SK-N-SH (cell line): ENCODE measurements at regions not wholly inside any gene's neighbourhood (a gene's known extent, or its start where the extent isn't known, plus 50 kb on each side); places are given as distances from the start of the nearest gene placed in this dataset.

Experiments
- CTCF ChIA-PET: fragments of 300-600, 350-600 bp; formaldehyde crosslinking; extraction: SDS; loops from one replicate; lab custom pipeline; 2021; lab: Yijun Ruan, JAX
- POLR2A ChIA-PET: fragments of 350-600 bp; sonication (Branson Sonifier 250); formaldehyde crosslinking; extraction: SDS; loops from one replicate; lab custom pipeline; 2020; ENCODE audit warnings: antibody characterized with exemption, inconsistent platforms; lab: Yijun Ruan, JAX
- DNase-seq: peaks from one replicate; pipeline ENCODE4 v3.0.0; 2012
- H2AFZ ChIP-seq: fragments of 200-600 bp; sonication (generic); 2 replicates; pipeline ENCODE4 v1.8.1; 2016; ENCODE audit warnings: antibody characterized with exemption, mild to moderate bottlenecking, low read depth
- H3F3A ChIP-seq: fragments of 200-600 bp; sonication (generic); replicated peaks from 2 replicates; pipeline ENCODE3; 2016; ENCODE audit warnings: antibody characterized with exemption, mild to moderate bottlenecking; ENCODE audit not compliant: insufficient read depth
- H3K27ac ChIP-seq, 2 experiments: fragments of 200-500 bp in 1 of 2; fragments of 200-600 bp in 1 of 2; sonication (Bioruptor generic) in 1 of 2; sonication (generic), shearing (Covaris generic) in 1 of 2; 2 replicates each; pipeline versions ENCODE4 v1.5.1 to v1.6.1; 2014 to 2016; ENCODE audit warnings: low read depth in 2 of 2, inconsistent platforms in 1 of 2, low read length in 1 of 2, mild to moderate bottlenecking in 1 of 2, mixed read lengths in 1 of 2
- H3K27me3 ChIP-seq: fragments of 200-600 bp; sonication (generic), shearing (Covaris generic); 2 replicates; pipeline ENCODE4 v1.6.1; 2016; ENCODE audit warnings: mixed run types; ENCODE audit not compliant: insufficient read depth
- H3K36me3 ChIP-seq, 2 experiments: fragments of 200-500 bp in 1 of 2; fragments of 200-600 bp in 1 of 2; sonication (Bioruptor generic) in 1 of 2; sonication (generic) in 1 of 2; replicated peaks in 1 of 2; 2 replicates each; pipeline versions ENCODE3 to v1.5.1; 2014 to 2016; ENCODE audit warnings: low read length in 1 of 2, mild to moderate bottlenecking in 1 of 2; ENCODE audit not compliant: insufficient read depth in 2 of 2, control insufficient read depth in 1 of 2
- H3K4me1 ChIP-seq, 2 experiments: fragments of 200-500 bp in 1 of 2; fragments of 200-600 bp in 1 of 2; sonication (Bioruptor generic) in 1 of 2; sonication (generic), shearing (Covaris generic) in 1 of 2; 2 replicates each; pipeline versions ENCODE4 v1.5.1 to v1.6.1; 2014 to 2016; ENCODE audit warnings: low read depth in 1 of 2, low read length in 1 of 2, mixed run types in 1 of 2; ENCODE audit not compliant: insufficient read depth in 2 of 2, control insufficient read depth in 1 of 2
- H3K4me2 ChIP-seq: fragments of 200-600 bp; sonication (generic), shearing (Covaris generic); 2 replicates; pipeline ENCODE4 v1.6.1; 2017; ENCODE audit warnings: mixed run types
- H3K4me3 ChIP-seq, 2 experiments: fragments of 200-500 bp in 1 of 2; fragments of 200-600 bp in 1 of 2; sonication (Bioruptor generic) in 1 of 2; sonication (generic), shearing (Covaris generic) in 1 of 2; 2 replicates each; pipeline versions ENCODE4 v1.5.1 to v1.8.1; 2014 to 2016; ENCODE audit warnings: low read depth in 2 of 2, inconsistent platforms in 1 of 2, low read length in 1 of 2, mild to moderate bottlenecking in 1 of 2, mixed read lengths in 1 of 2, moderate library complexity in 1 of 2
- H3K79me2 ChIP-seq: fragments of 200-600 bp; sonication (generic); 2 replicates; pipeline ENCODE4 v1.8.1; 2017; ENCODE audit warnings: mild to moderate bottlenecking; ENCODE audit not compliant: insufficient read depth
- H3K9ac ChIP-seq: fragments of 200-600 bp; sonication (generic); 2 replicates; pipeline ENCODE4 v1.6.1; 2017; ENCODE audit warnings: mixed run types
- H3K9me2 ChIP-seq: fragments of 200-600 bp; sonication (generic); 2 replicates; pipeline ENCODE4 v1.6.1; 2017; ENCODE audit warnings: mixed run types
- H3K9me3 ChIP-seq: fragments of 200-600 bp; sonication (generic); 2 replicates; pipeline ENCODE4 v1.6.1; 2017; ENCODE audit warnings: mixed run types, mild to moderate bottlenecking, moderate library complexity
- H4K20me1 ChIP-seq: fragments of 200-600 bp; sonication (generic); 2 replicates; pipeline ENCODE4 v1.6.1; 2017; ENCODE audit warnings: mild to moderate bottlenecking, mixed run types; ENCODE audit not compliant: insufficient read depth
- ELF1 ChIP-seq: IDR thresholded peaks from 2 replicates; pipeline ENCODE4 v1.4.0; 2012
- FOXJ3 ChIP-seq: sonication (generic); formaldehyde crosslinking; IDR thresholded peaks from 2 replicates; pipeline ENCODE4 v1.5.1; 2020; ENCODE audit warnings: mild to moderate bottlenecking, missing genetic modification reagents
- FOXM1 ChIP-seq: IDR thresholded peaks from 2 replicates; pipeline ENCODE4 v1.4.0; 2012; ENCODE audit warnings: low read depth, mild to moderate bottlenecking
- GATA2 ChIP-seq: sonication (generic); formaldehyde crosslinking; IDR thresholded peaks from 2 replicates; pipeline ENCODE4 v1.5.0; 2020; ENCODE audit warnings: mild to moderate bottlenecking, missing genetic modification reagents
- JUND ChIP-seq: IDR thresholded peaks from 2 replicates; pipeline ENCODE4 v1.4.0; 2012
- NRF1 ChIP-seq: IDR thresholded peaks from 2 replicates; pipeline ENCODE4 v1.6.1; 2012; ENCODE audit warnings: low read depth, mild to moderate bottlenecking, low read length
- SIN3A ChIP-seq: IDR thresholded peaks from 2 replicates; pipeline ENCODE4 v1.6.1; 2012; ENCODE audit warnings: low read depth, mild to moderate bottlenecking, low read length, moderate library complexity, borderline replicate concordance
- TAF1 ChIP-seq: IDR thresholded peaks from 2 replicates; pipeline ENCODE4 v1.6.1; 2012; ENCODE audit warnings: low read depth, mild to moderate bottlenecking, low read length, moderate library complexity, borderline replicate concordance
- WGBS: methylation state at CpG from one replicate; pipeline ENCODE4 v1.1.6; 2017; ENCODE audit warnings: low lambda C conversion rate; 5-methylcytosine and 5-hydroxymethylcytosine counted together
- TF ChIP-seq, protein P1 (sequence below): fragments of 150-350 bp; IDR thresholded peaks from 2 replicates; pipeline ENCODE4 v1.6.1; 2016; ENCODE audit warnings: mild to moderate bottlenecking, low read depth, low read length
- TF ChIP-seq, protein P2 (sequence below): IDR thresholded peaks from 2 replicates; pipeline ENCODE4 v1.4.0; 2012; ENCODE audit warnings: low read depth, borderline replicate concordance
- TF ChIP-seq, protein P3 (sequence below): fragments of 150-350 bp; IDR thresholded peaks from 2 replicates; pipeline ENCODE4 v1.6.1; 2017; ENCODE audit warnings: antibody characterized with exemption, low read length, low read depth, borderline replicate concordance
- TF ChIP-seq, protein P4 (sequence below): IDR thresholded peaks from 2 replicates; pipeline ENCODE4 v1.4.0; 2012; ENCODE audit warnings: low read depth
- TF ChIP-seq, protein P5 (sequence below): IDR thresholded peaks from 2 replicates; pipeline ENCODE4 v1.6.1; 2012; ENCODE audit warnings: mild to moderate bottlenecking, low read depth, low read length, moderate library complexity
- TF ChIP-seq, protein P6 (sequence below): IDR thresholded peaks from 2 replicates; pipeline ENCODE4; 2012

DNA sequence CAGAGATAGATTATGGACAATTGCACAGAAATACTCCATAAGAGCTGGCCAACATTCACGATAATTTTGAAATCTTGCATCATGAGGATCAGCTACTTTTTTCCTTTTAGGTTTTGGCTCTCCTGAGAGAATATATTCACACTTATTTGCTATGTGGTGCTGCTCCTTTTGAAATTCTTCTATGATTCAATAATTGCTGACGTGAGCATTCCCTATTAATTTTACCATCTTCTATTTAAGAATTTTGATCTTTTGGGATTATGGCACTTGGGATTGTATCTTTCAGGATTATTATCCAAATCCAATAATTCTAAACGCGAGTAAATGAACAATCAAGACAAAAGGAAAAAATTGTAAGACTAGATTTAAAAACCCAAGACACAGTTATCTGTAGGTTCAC is 358.8 kb downstream of the ELAVL2 start (continued):
- no peak for TF ChIP-seq GATA2 (CRISPR knock-in tag)

DNA sequence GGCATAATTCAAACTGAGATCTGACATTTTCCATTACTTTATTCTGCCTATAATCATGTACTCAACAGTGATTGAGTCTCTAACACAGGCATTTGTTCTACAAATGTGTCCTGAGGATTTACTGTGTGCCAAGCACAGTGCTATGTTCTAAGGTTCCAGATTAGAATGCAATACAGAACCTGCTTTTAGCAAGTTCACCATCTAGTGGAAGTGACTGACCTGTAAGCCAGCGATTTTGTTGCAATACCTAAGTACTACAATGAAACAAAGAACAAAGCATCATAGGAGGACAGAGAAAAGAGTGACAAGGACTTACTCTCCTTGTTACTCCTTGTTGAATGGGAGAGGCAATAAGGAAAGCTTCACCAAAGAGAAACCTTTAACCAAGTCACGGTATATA is 348.1 kb downstream of the ELAVL2 start:
- Histone ChIP-seq H3K27ac (no peak overlapping the region), H3K9me3 (no peaks in the 10 kb centered on the region), H3K4me3 (no peak overlapping the region), H3K36me3 (no peaks in the 10 kb centered on the region), H3K27me3 (no peaks in the 10 kb centered on the region), H3K9ac (no peak overlapping the region), H3K4me2 (no peak overlapping the region), H3K9me2 (no peaks in the 10 kb centered on the region), H2AFZ (no peak overlapping the region), H3K79me2 (no peaks in the 10 kb centered on the region), H4K20me1 (no peaks in the 10 kb centered on the region), H3K4me1 (no peaks in the 10 kb centered on the region), H3F3A (no peaks in the 10 kb centered on the region)
- no peak for DNase-seq
- no peak for TF ChIP-seq JUND
- TF ChIP-seq, protein P1, sequence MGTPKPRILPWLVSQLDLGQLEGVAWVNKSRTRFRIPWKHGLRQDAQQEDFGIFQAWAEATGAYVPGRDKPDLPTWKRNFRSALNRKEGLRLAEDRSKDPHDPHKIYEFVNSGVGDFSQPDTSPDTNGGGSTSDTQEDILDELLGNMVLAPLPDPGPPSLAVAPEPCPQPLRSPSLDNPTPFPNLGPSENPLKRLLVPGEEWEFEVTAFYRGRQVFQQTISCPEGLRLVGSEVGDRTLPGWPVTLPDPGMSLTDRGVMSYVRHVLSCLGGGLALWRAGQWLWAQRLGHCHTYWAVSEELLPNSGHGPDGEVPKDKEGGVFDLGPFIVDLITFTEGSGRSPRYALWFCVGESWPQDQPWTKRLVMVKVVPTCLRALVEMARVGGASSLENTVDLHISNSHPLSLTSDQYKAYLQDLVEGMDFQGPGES = no peak
- TF ChIP-seq, protein P2, sequence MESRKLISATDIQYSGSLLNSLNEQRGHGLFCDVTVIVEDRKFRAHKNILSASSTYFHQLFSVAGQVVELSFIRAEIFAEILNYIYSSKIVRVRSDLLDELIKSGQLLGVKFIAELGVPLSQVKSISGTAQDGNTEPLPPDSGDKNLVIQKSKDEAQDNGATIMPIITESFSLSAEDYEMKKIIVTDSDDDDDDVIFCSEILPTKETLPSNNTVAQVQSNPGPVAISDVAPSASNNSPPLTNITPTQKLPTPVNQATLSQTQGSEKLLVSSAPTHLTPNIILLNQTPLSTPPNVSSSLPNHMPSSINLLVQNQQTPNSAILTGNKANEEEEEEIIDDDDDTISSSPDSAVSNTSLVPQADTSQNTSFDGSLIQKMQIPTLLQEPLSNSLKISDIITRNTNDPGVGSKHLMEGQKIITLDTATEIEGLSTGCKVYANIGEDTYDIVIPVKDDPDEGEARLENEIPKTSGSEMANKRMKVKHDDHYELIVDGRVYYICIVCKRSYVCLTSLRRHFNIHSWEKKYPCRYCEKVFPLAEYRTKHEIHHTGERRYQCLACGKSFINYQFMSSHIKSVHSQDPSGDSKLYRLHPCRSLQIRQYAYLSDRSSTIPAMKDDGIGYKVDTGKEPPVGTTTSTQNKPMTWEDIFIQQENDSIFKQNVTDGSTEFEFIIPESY = no peak
- TF ChIP-seq, protein P3, sequence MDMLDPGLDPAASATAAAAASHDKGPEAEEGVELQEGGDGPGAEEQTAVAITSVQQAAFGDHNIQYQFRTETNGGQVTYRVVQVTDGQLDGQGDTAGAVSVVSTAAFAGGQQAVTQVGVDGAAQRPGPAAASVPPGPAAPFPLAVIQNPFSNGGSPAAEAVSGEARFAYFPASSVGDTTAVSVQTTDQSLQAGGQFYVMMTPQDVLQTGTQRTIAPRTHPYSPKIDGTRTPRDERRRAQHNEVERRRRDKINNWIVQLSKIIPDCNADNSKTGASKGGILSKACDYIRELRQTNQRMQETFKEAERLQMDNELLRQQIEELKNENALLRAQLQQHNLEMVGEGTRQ = no peak
- TF ChIP-seq, protein P4, sequence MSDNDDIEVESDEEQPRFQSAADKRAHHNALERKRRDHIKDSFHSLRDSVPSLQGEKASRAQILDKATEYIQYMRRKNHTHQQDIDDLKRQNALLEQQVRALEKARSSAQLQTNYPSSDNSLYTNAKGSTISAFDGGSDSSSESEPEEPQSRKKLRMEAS = no peak
- no peak for TF ChIP-seq SIN3A
- no peak for TF ChIP-seq FOXM1
- TF ChIP-seq, protein P5, sequence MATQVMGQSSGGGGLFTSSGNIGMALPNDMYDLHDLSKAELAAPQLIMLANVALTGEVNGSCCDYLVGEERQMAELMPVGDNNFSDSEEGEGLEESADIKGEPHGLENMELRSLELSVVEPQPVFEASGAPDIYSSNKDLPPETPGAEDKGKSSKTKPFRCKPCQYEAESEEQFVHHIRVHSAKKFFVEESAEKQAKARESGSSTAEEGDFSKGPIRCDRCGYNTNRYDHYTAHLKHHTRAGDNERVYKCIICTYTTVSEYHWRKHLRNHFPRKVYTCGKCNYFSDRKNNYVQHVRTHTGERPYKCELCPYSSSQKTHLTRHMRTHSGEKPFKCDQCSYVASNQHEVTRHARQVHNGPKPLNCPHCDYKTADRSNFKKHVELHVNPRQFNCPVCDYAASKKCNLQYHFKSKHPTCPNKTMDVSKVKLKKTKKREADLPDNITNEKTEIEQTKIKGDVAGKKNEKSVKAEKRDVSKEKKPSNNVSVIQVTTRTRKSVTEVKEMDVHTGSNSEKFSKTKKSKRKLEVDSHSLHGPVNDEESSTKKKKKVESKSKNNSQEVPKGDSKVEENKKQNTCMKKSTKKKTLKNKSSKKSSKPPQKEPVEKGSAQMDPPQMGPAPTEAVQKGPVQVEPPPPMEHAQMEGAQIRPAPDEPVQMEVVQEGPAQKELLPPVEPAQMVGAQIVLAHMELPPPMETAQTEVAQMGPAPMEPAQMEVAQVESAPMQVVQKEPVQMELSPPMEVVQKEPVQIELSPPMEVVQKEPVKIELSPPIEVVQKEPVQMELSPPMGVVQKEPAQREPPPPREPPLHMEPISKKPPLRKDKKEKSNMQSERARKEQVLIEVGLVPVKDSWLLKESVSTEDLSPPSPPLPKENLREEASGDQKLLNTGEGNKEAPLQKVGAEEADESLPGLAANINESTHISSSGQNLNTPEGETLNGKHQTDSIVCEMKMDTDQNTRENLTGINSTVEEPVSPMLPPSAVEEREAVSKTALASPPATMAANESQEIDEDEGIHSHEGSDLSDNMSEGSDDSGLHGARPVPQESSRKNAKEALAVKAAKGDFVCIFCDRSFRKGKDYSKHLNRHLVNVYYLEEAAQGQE = no peak
- TF ChIP-seq, protein P6, sequence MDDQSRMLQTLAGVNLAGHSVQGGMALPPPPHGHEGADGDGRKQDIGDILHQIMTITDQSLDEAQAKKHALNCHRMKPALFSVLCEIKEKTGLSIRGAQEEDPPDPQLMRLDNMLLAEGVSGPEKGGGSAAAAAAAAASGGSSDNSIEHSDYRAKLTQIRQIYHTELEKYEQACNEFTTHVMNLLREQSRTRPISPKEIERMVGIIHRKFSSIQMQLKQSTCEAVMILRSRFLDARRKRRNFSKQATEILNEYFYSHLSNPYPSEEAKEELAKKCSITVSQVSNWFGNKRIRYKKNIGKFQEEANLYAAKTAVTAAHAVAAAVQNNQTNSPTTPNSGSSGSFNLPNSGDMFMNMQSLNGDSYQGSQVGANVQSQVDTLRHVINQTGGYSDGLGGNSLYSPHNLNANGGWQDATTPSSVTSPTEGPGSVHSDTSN = no peak
- no peak for TF ChIP-seq TAF1
- TF ChIP-seq GATA2 (CRISPR knock-in tag) = no peak
- TF ChIP-seq ELF1 = no peak
- TF ChIP-seq FOXJ3 = no peak
- TF ChIP-seq NRF1 = no peak
- ChIA-PET POLR2A (no interaction called here), CTCF (no interaction called here)
- 5% methylated on average over 2 of the region's 2 CpGs for WGBS
